HL-60 (cell line): ENCODE measurements at regions not wholly inside any gene's neighbourhood (a gene's known extent, or its start where the extent isn't known, plus 50 kb on each side); places are given as distances from the start of the nearest gene placed in this dataset.

ENCODE experiments used
- DNase-seq, 2 experiments: peaks; one replicate each; pipeline ENCODE4 v3.0.0-alpha.2; 2010 to 2020; ENCODE audit warnings: low read depth in 1 of 2, low spot score in 1 of 2
- H3K27ac ChIP-seq: fragments of 250-450 bp; sonication (Bioruptor Pico); replicated peaks from 2 replicates; pipeline ENCODE4 v1.5.1; 2020; ENCODE audit warnings: mild to moderate bottlenecking, moderate library complexity
- H3K27me3 ChIP-seq: fragments of 250-450 bp; sonication (Bioruptor Pico); 2 replicates; pipeline ENCODE4 v1.5.1; 2021; ENCODE audit warnings: mild to moderate bottlenecking, moderate library complexity; ENCODE audit not compliant: insufficient read depth, poor library complexity, severe bottlenecking
- H3K4me3 ChIP-seq: replicated peaks from 2 replicates; pipeline ENCODE4 v1.5.1; 2011; ENCODE audit warnings: mild to moderate bottlenecking, control low read depth, low read length; ENCODE audit not compliant: insufficient read depth
- GABPA ChIP-seq: IDR thresholded peaks from 2 replicates; pipeline ENCODE4 v1.6.1; 2012; ENCODE audit warnings: low read depth
- POLR2AphosphoS5 ChIP-seq: IDR thresholded peaks from 2 replicates; pipeline ENCODE4 v1.6.1; 2012; ENCODE audit warnings: low read depth
- REST ChIP-seq: IDR thresholded peaks from 2 replicates; pipeline ENCODE4 v1.6.1; 2012; ENCODE audit warnings: low read depth; ENCODE audit not compliant: insufficient replicate concordance
- SPI1 ChIP-seq: IDR thresholded peaks from 2 replicates; pipeline ENCODE4 v1.6.1; 2012; ENCODE audit warnings: low read depth, mild to moderate bottlenecking, borderline replicate concordance
- TF ChIP-seq, protein P1 (sequence below): IDR thresholded peaks from one replicate; pipeline ENCODE4 v1.5.1; 2011; ENCODE audit warnings: low read length, control low read depth, inconsistent platforms; ENCODE audit not compliant: insufficient read depth

DNA sequence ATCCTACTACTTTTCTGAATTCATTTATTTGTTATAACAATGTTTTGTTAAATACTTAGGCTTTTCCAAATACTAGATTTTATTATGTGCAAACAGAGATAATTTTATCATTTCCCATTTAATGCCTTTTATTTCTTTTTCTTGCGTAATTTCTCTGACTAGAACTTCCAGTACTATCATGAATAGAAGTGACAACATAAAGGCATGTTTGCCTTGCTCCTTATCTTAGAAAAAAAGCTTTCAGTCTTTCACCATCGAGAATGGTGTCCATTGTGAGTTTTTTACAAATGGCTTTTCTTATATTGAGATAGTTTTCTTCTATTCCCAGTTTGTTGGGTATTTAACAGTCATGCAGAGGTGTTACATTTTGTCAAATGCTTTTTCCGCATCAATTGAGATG, 453.1 kb upstream of the ZP4 start:
- H3K27ac ChIP-seq: no peak overlapping the region
- DNase-seq: no peak
- no peaks in the 10 kb centered on the region for H3K27me3 ChIP-seq
- H3K4me3 ChIP-seq: no peak overlapping the region
- TF ChIP-seq GABPA (no peak), REST (no peak), SPI1 (no peak)

- no peaks in the 10 kb centered on the region for H3K27me3 ChIP-seq
- DNase-seq: no peak
- H3K4me3 ChIP-seq: no peak overlapping the region
- H3K27ac ChIP-seq: no peak overlapping the region
- no peak for TF ChIP-seq GABPA
- TF ChIP-seq REST: no peak
- no peak for TF ChIP-seq POLR2AphosphoS5
- TF ChIP-seq, protein P1, sequence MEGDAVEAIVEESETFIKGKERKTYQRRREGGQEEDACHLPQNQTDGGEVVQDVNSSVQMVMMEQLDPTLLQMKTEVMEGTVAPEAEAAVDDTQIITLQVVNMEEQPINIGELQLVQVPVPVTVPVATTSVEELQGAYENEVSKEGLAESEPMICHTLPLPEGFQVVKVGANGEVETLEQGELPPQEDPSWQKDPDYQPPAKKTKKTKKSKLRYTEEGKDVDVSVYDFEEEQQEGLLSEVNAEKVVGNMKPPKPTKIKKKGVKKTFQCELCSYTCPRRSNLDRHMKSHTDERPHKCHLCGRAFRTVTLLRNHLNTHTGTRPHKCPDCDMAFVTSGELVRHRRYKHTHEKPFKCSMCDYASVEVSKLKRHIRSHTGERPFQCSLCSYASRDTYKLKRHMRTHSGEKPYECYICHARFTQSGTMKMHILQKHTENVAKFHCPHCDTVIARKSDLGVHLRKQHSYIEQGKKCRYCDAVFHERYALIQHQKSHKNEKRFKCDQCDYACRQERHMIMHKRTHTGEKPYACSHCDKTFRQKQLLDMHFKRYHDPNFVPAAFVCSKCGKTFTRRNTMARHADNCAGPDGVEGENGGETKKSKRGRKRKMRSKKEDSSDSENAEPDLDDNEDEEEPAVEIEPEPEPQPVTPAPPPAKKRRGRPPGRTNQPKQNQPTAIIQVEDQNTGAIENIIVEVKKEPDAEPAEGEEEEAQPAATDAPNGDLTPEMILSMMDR: no peak
- no peak for TF ChIP-seq SPI1
Observed at GRCh38 chr1:238341395-238341794, 450.7 kb upstream of the ZP4 start.

DNA sequence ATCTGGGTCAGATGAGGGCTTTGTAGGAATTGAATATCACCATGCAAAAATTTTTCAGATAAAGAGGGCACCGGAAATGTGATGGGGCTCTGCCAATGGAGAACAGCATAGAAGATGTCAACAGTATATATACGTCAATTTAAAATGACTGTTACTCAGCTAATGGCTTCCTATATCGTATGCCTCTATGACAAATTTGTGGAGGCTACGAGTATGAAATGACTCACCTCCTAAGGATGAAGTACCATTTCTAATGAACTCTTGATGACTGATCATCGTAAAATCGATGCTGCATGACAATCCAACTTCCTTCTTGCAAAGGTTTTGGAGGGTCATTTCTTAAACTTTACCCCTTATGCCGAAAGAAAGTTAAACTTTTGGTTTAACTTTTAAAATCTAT, 450.3 kb upstream of the ZP4 start:
- DNase-seq: no peak
- no peaks in the 10 kb centered on the region for H3K27me3 ChIP-seq
- H3K4me3 ChIP-seq: no peak overlapping the region
- H3K27ac ChIP-seq: no peak overlapping the region
- no peak for TF ChIP-seq REST
- no peak for TF ChIP-seq SPI1
- no peak for TF ChIP-seq GABPA
- TF ChIP-seq POLR2AphosphoS5: no peak
- TF ChIP-seq, protein P1: no peak

GRCh38 chr1:238336531-238336930, 445.8 kb upstream of the ZP4 start:
- Histone ChIP-seq H3K4me3 (no peak overlapping the region), H3K27ac (no peak overlapping the region), H3K27me3 (no peaks in the 10 kb centered on the region)
- TF ChIP-seq SPI1 (no peak), REST (no peak), POLR2AphosphoS5 (no peak), GABPA (no peak)
- TF ChIP-seq, protein P1: no peak
- no peak for DNase-seq
